CD4-positive, alpha-beta T cell treated with Interleukin-10 for 1 hour (primary cell): ENCODE measurements at regions not wholly inside any gene's neighbourhood (a gene's known extent, or its start where the extent isn't known, plus 50 kb on each side); places are given as distances from the start of the nearest gene placed in this dataset.

Source experiments
- DNase-seq: peaks from one replicate; pipeline ENCODE4 v3.0.0-alpha.2; 2020

GRCh38 chr17:73936908-73937627, 266.4 kb upstream of the RPL38 start:
- DNase-seq, result no peak

- DNase-seq, result no peak
Observed at GRCh38 chr17:73938706-73939105, 264.8 kb upstream of the RPL38 start.

GRCh38 chr17:73939806-73940205, 263.7 kb upstream of the RPL38 start:
- no peak for DNase-seq

- no peak for DNase-seq
Observed at GRCh38 chr17:73940511-73940910, 263.0 kb upstream of the RPL38 start.

- no peak for DNase-seq
Observed at GRCh38 chr17:73941919-73942530, 261.5 kb upstream of the RPL38 start.

- DNase-seq, result no peak
Observed at GRCh38 chr17:73942703-73943415, 260.6 kb upstream of the RPL38 start.

- no peak for DNase-seq
Observed at GRCh38 chr17:73943416-73944110, 259.9 kb upstream of the RPL38 start.

GRCh38 chr17:73944366-73944765, 259.1 kb upstream of the RPL38 start:
- DNase-seq, result no peak

GRCh38 chr17:73947281-73947965, 256.1 kb upstream of the RPL38 start:
- DNase-seq, result no peak

GRCh38 chr17:73947966-73948355, 255.5 kb upstream of the RPL38 start:
- no peak for DNase-seq

- no peak for DNase-seq
Observed at GRCh38 chr17:73949903-73950592, 253.4 kb upstream of the RPL38 start.

GRCh38 chr17:73950593-73950914, 252.9 kb upstream of the RPL38 start:
- DNase-seq, result no peak

GRCh38 chr17:73952082-73952479, 251.4 kb upstream of the RPL38 start:
- no peak for DNase-seq

- peak; percentile 15 for DNase-seq
Observed at GRCh38 chr17:73952480-73953205, 250.8 kb upstream of the RPL38 start.

- DNase-seq, result no peak
Observed at GRCh38 chr17:73953206-73954033, 250.1 kb upstream of the RPL38 start.

- no peak for DNase-seq
Observed at GRCh38 chr17:73954951-73955350, 248.5 kb upstream of the RPL38 start.

- no peak for DNase-seq
Observed at GRCh38 chr17:73955616-73956015, 247.9 kb upstream of the RPL38 start.

GRCh38 chr17:73956169-73956568, 247.3 kb upstream of the RPL38 start:
- DNase-seq, result no peak

- peak; percentile 40 for DNase-seq
Observed at GRCh38 chr17:73956595-73957465, 246.6 kb upstream of the RPL38 start.

GRCh38 chr17:73957564-73957963, 245.9 kb upstream of the RPL38 start:
- DNase-seq, result no peak
